GM12878 (cell line): ENCODE measurements at regions not wholly inside any gene's neighbourhood (a gene's known extent, or its start where the extent isn't known, plus 50 kb on each side); places are given as distances from the start of the nearest gene placed in this dataset.

Source experiments
- ATAC-seq: fragments of 200-7000 bp; cut with Tn5 transposase; 3 replicates; pipeline ENCODE4 v1.9.1; 2020; ENCODE audit warnings: mild to moderate bottlenecking, moderate library complexity
- BruUV-seq: library from RNA; stranded (reverse); fragments of 400-500 nt; replicated peaks from 2 replicates; lab custom pipeline; 2021; lab: Mats Ljungman, UMichigan
- CTCF ChIA-PET: fragments of 300-600 bp; sonication (Branson Sonifier 250); formaldehyde crosslinking; extraction: SDS; loops from one replicate; lab custom pipeline; 2021; ENCODE audit warnings: inconsistent platforms; lab: Yijun Ruan, JAX
- POLR2A ChIA-PET: fragments of 350-600 bp; formaldehyde crosslinking; extraction: SDS; loops from one replicate; lab custom pipeline; 2021; ENCODE audit warnings: inconsistent platforms; lab: Charles Lee
- RAD21 ChIA-PET: fragments of 300-600 bp; sonication (Branson Sonifier 250); formaldehyde crosslinking; loops from one replicate; lab custom pipeline; 2023; ENCODE audit warnings: antibody characterized with exemption; ENCODE audit not compliant: unreplicated experiment; lab: Charles Lee
- SMC1A ChIA-PET: fragments of 300-600 bp; sonication (Branson Sonifier 250); formaldehyde crosslinking; loops from one replicate; lab custom pipeline; 2023; ENCODE audit not compliant: unreplicated experiment, uncharacterized antibody; lab: Charles Lee
- DNase-seq: peaks from one replicate; pipeline ENCODE4 v3.0.0-alpha.2; 2011; ENCODE audit warnings: low read depth, low spot score
- FAIRE-seq: peaks from 3 replicates; lab custom pipeline; 2011; peaks lifted over from hg19 to GRCh38; lab: Jason Lieb, UNC
- H2AFZ ChIP-seq: 2 replicates; pipeline ENCODE4 v1.6.0; 2011; ENCODE audit warnings: low read depth, low read length, control low read depth; ENCODE audit not compliant: control insufficient read depth
- H3K27ac ChIP-seq: 2 replicates; pipeline ENCODE4 v1.5.1; 2011; ENCODE audit warnings: control low read depth; ENCODE audit not compliant: control insufficient read depth, insufficient read depth
- H3K27me3 ChIP-seq, 2 experiments: replicated peaks in 1 of 2; 2 replicates each; pipeline versions ENCODE4 v1.6.0 to v1.6.1; 2011; ENCODE audit warnings: low read length in 1 of 2; ENCODE audit not compliant: control insufficient read depth in 2 of 2, insufficient read depth in 2 of 2
- H3K36me3 ChIP-seq, 2 experiments: 2 replicates each; pipeline ENCODE4 v1.5.1; 2011; ENCODE audit warnings: low read length in 1 of 2; ENCODE audit not compliant: control insufficient read depth in 2 of 2, insufficient read depth in 2 of 2
- H3K4me1 ChIP-seq: 2 replicates; pipeline ENCODE4 v1.6.1; 2011; ENCODE audit warnings: mild to moderate bottlenecking, low read length, moderate library complexity, mixed read lengths; ENCODE audit not compliant: control insufficient read depth, insufficient read depth
- H3K4me2 ChIP-seq: 2 replicates; pipeline ENCODE4 v1.6.0; 2011; ENCODE audit warnings: control low read depth; ENCODE audit not compliant: control insufficient read depth, insufficient read depth
- H3K4me3 ChIP-seq: fragments of 200-600 bp; sonication (generic); 2 replicates; pipeline ENCODE4 v1.5.1; 2016
- H3K79me2 ChIP-seq: 2 replicates; pipeline ENCODE4 v1.6.0; 2011; ENCODE audit warnings: low read length; ENCODE audit not compliant: control insufficient read depth, insufficient read depth
- H3K9ac ChIP-seq: 2 replicates; pipeline ENCODE4 v1.8.0; 2011; ENCODE audit warnings: low read length, control low read depth, mixed read lengths; ENCODE audit not compliant: control insufficient read depth, insufficient read depth
- H3K9me3 ChIP-seq: replicated peaks from 3 replicates; pipeline ENCODE4 v1.5.1; 2011; ENCODE audit warnings: mild to moderate bottlenecking, low read length; ENCODE audit not compliant: control insufficient read depth, insufficient read depth
- H4K20me1 ChIP-seq: 2 replicates; pipeline ENCODE4 v1.6.0; 2011; ENCODE audit not compliant: control insufficient read depth, insufficient read depth
- ATF7 ChIP-seq: fragments of 450-650 bp; IDR thresholded peaks from 2 replicates; pipeline ENCODE4 v1.6.1; 2016; ENCODE audit warnings: low read depth, mild to moderate bottlenecking
- BACH1 ChIP-seq: fragments of 450-650 bp; IDR thresholded peaks from 2 replicates; pipeline ENCODE4 v1.6.1; 2017; ENCODE audit warnings: mild to moderate bottlenecking, borderline replicate concordance
- BCL11A ChIP-seq: IDR thresholded peaks from 2 replicates; pipeline ENCODE4 v1.6.1; 2011; ENCODE audit warnings: low read depth, low read length
- BRCA1 ChIP-seq: IDR thresholded peaks from 2 replicates; pipeline ENCODE4 v1.6.1; 2011; ENCODE audit warnings: low read depth, low read length, improper control_type of control experiment
- CHD2 ChIP-seq: IDR thresholded peaks from 2 replicates; pipeline ENCODE4 v1.6.1; 2011; ENCODE audit warnings: low read depth, low read length, improper control_type of control experiment, borderline replicate concordance
- DPF2 ChIP-seq: fragments of 450-650 bp; IDR thresholded peaks from 2 replicates; pipeline ENCODE4 v1.6.1; 2017; ENCODE audit warnings: mild to moderate bottlenecking
- IKZF2 ChIP-seq, 2 experiments: fragments of 450-650 bp; IDR thresholded peaks; 2 replicates each; pipeline ENCODE4 v1.6.1; 2017; ENCODE audit warnings: mild to moderate bottlenecking in 2 of 2, moderate library complexity in 2 of 2
- MEF2B ChIP-seq: fragments of 450-650 bp; IDR thresholded peaks from 2 replicates; pipeline ENCODE4 v1.6.1; 2018; ENCODE audit warnings: mild to moderate bottlenecking, moderate library complexity; ENCODE audit not compliant: partially characterized antibody, poor library complexity, severe bottlenecking
- MTA2 ChIP-seq: fragments of 450-650 bp; IDR thresholded peaks from 2 replicates; pipeline ENCODE4 v1.6.1; 2016; ENCODE audit warnings: low read depth, mild to moderate bottlenecking, moderate library complexity
- NBN ChIP-seq: fragments of 450-650 bp; IDR thresholded peaks from 2 replicates; pipeline ENCODE4 v1.6.1; 2016
- SPI1 ChIP-seq: IDR thresholded peaks from 2 replicates; pipeline ENCODE4 v1.6.1; 2011; ENCODE audit warnings: low read depth, mild to moderate bottlenecking, low read length, moderate library complexity, borderline replicate concordance; ENCODE audit not compliant: insufficient read depth
- ZNF622 ChIP-seq: fragments of 450-650 bp; IDR thresholded peaks from 2 replicates; pipeline ENCODE4 v1.6.1; 2017; ENCODE audit warnings: mild to moderate bottlenecking, inconsistent platforms
- WGBS: methylation state at CpG from one replicate; pipeline ENCODE4 v1.1.6; 2016; ENCODE audit warnings: low lambda C conversion rate; ENCODE audit not compliant: insufficient replicate concordance, insufficient coverage; ENCODE audit errors: missing lambda C conversion rate; 5-methylcytosine and 5-hydroxymethylcytosine counted together
- in situ Hi-C: fragments of 300-500 bp; cut with MboI; formaldehyde crosslinking; loops from 9 replicates; pipeline ENCODE4 v1.14.3; 2018; ENCODE audit warnings: mixed read lengths
- intact Hi-C: fragments of 100-400 bp; cut with micrococcal nuclease; formaldehyde crosslinking; loops from one replicate; pipeline ENCODE4 v1.14.2; 2022; ENCODE audit not compliant: unreplicated experiment
- TF ChIP-seq, protein P1 (sequence below): fragments of 450-650 bp; IDR thresholded peaks from 2 replicates; pipeline ENCODE4 v1.6.1; 2017; ENCODE audit warnings: mild to moderate bottlenecking, moderate library complexity
- TF ChIP-seq, protein P2 (sequence below): fragments of 450-650 bp; formaldehyde crosslinking; IDR thresholded peaks from 2 replicates; pipeline ENCODE4 v1.4.0; 2022; ENCODE audit warnings: mild to moderate bottlenecking, moderate library complexity

DNA sequence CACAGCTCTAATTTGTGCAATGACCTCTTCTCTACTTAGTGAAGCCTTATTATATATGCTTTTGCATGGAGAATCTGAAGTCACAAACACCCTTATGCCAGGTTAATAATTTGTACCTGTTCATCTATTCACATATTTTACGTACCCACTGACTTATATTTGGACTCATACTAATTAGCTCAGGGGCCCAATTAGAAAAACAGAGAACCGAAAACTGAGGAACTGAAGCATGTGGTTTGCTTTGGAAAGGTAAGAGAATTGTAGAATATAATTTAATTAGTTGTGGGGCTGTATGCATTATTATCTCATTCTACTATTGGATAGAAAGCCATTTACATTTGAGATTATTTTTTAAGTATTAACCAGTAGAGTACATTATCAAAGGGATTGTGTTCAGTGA lies 805.9 kb upstream of the CITED2 start:
- Histone ChIP-seq H3K9me3 (no peaks in the 10 kb centered on the region), H3K27ac (no peak overlapping the region), H3K4me1 (no peaks in the 10 kb centered on the region), H3K36me3 (no peaks in the 10 kb centered on the region), H2AFZ (no peak overlapping the region), H4K20me1 (no peaks in the 10 kb centered on the region), H3K9ac (no peak overlapping the region), H3K4me3 (no peak overlapping the region), H3K79me2 (no peaks in the 10 kb centered on the region), H3K4me2 (no peak overlapping the region), H3K27me3 (no peaks in the 10 kb centered on the region)
- 12% methylated on average over 2 of the region's 2 CpGs for WGBS
- ChIA-PET SMC1A (interaction anchor here (0.6 to 1.5 kb wide), 3 partner anchors 23 to 363 kb away, joined by 3 to 4 read pairs (median 3); no protein-coding TSS in a partner anchor), RAD21 (interaction anchor here (0.8 kb wide), 1 partner anchor 91 kb away, joined by 4 read pairs; no protein-coding TSS in a partner anchor), POLR2A (no interaction called here), CTCF (no interaction called here)
- intact Hi-C loops (no loop called here), in situ Hi-C loops (no loop called here)
- DNase-seq (no peak), ATAC-seq (peak; percentile 35; the same call in 2 of the 3 replicates), FAIRE-seq (no peak)
- TF ChIP-seq SPI1 (peak; percentile 13; the same call in 1 of the 2 replicates), BACH1 (no peak), BCL11A (peak; percentile 53; the same call in 1 of the 2 replicates), DPF2 (peak; percentile 57; the same call in 1 of the 2 replicates), ZNF622 (no peak), MEF2B (peak; percentile 29), BRCA1 (no peak), IKZF2 (IDR thresholded peaks at IDR 0.05) (peak in 1 of 2 experiments; percentile 28; a peak in 1 of 4 replicates), CHD2 (no peak), MTA2 (peak; percentile 98), ATF7 (0 out of 2 replicates have a peak, but pooled peaks have one; percentile 13), NBN (no peak)
- TF ChIP-seq, protein P1, sequence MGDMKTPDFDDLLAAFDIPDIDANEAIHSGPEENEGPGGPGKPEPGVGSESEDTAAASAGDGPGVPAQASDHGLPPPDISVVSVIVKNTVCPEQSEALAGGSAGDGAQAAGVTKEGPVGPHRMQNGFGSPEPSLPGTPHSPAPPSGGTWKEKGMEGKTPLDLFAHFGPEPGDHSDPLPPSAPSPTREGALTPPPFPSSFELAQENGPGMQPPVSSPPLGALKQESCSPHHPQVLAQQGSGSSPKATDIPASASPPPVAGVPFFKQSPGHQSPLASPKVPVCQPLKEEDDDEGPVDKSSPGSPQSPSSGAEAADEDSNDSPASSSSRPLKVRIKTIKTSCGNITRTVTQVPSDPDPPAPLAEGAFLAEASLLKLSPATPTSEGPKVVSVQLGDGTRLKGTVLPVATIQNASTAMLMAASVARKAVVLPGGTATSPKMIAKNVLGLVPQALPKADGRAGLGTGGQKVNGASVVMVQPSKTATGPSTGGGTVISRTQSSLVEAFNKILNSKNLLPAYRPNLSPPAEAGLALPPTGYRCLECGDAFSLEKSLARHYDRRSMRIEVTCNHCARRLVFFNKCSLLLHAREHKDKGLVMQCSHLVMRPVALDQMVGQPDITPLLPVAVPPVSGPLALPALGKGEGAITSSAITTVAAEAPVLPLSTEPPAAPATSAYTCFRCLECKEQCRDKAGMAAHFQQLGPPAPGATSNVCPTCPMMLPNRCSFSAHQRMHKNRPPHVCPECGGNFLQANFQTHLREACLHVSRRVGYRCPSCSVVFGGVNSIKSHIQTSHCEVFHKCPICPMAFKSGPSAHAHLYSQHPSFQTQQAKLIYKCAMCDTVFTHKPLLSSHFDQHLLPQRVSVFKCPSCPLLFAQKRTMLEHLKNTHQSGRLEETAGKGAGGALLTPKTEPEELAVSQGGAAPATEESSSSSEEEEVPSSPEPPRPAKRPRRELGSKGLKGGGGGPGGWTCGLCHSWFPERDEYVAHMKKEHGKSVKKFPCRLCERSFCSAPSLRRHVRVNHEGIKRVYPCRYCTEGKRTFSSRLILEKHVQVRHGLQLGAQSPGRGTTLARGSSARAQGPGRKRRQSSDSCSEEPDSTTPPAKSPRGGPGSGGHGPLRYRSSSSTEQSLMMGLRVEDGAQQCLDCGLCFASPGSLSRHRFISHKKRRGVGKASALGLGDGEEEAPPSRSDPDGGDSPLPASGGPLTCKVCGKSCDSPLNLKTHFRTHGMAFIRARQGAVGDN = no peak
- TF ChIP-seq, protein P2, sequence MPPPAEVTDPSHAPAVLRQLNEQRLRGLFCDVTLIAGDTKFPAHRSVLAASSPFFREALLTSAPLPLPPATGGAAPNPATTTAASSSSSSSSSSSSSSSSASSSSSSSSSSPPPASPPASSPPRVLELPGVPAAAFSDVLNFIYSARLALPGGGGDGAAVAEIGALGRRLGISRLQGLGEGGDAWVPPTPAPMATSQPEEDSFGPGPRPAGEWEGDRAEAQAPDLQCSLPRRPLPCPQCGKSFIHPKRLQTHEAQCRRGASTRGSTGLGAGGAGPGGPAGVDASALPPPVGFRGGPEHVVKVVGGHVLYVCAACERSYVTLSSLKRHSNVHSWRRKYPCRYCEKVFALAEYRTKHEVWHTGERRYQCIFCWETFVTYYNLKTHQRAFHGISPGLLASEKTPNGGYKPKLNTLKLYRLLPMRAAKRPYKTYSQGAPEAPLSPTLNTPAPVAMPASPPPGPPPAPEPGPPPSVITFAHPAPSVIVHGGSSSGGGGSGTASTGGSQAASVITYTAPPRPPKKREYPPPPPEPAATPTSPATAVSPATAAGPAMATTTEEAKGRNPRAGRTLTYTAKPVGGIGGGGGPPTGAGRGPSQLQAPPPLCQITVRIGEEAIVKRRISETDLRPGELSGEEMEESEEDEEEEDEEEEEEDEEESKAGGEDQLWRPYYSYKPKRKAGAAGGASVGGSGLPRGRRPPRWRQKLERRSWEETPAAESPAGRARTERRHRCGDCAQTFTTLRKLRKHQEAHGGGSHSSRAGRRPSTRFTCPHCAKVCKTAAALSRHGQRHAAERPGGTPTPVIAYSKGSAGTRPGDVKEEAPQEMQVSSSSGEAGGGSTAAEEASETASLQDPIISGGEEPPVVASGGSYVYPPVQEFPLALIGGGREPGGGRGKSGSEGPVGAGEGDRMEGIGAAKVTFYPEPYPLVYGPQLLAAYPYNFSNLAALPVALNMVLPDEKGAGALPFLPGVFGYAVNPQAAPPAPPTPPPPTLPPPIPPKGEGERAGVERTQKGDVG (CRISPR knock-in tag) = no peak
- no TSS peak for BruUV-seq
